ENCODE measurements at regions not wholly inside any gene's neighbourhood (a gene's known extent, or its start where the extent isn't known, plus 50 kb on each side); places are given as distances from the start of the nearest gene placed in this dataset.

DNA sequence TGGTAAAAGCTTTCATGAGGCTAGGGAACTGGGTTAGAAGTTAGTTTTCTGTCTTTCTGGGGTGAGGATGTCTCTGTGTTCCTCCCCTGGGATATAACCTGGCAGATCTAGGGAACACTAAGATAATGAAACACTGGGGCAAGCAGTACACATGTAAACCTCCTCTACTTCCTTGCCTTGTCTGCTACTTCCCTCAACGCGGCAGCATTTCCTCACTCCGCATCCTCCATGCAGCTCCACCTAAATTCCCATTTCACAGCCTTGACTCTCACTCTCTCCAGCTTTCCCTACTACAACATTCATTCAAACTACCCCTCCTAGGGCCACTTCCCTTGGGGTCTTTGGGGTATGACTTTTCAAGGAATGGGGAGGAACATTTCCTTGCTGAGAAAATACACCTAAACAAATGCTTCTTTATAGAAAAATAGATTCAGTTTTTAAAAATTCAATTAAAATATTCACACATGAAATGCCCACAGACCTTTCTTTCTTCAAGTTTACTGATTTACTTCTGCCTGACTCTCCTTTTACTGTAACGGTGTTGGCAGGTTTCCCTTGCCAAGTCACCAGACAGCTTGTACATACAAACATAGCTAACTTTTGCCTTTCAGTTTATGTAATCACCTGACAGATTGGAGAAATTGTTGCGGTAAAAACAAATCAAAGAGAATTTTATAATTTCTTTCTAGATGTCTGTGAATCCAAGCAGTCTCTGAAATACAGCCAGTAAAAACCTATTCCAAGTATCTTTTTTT lies 90.1 kb downstream of the TNFSF18 start:
- intact Hi-C loops (cut with micrococcal nuclease; ENCODE audit: unreplicated experiment) = no loop called here

DNA sequence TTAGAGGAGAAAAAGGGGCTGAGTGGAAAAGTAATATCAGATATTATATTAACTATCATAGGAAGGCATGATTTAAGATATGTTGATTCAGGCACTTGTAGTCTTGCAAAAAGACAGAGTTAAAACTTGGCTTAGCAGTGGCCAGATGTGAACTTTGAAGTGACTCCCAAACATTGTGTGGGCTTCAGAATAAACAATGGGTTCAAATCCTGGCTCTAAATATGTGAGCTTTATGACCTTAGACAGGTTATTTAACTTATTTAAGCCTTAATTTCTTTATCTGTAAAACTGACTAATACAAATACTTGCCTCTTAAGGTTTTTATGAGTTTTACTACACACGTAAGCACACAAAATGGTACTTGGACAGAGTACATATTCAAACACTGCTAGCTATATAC lies 85.9 kb downstream of the TNFSF18 start:
- no peak for DNase-seq (ENCODE audit: low spot score)
- Histone ChIP-seq H3K4me1 (ENCODE audit: insufficient read depth, low read length, poor library complexity, severe bottlenecking) (no peaks in the 10 kb centered on the region), H3K27me3 (replicated peaks; ENCODE audit: insufficient read depth, low read depth, low read length, poor library complexity) (no peaks in the 10 kb centered on the region), H3K4me3 (ENCODE audit: low read depth, low read length, poor library complexity, severe bottlenecking) (no peak overlapping the region), H3K9me3 (ENCODE audit: low read depth, low read length, poor library complexity, severe bottlenecking) (no peaks in the 10 kb centered on the region), H3K27ac (ENCODE audit: low read depth, low read length, poor library complexity, severe bottlenecking) (no peak overlapping the region), H3K36me3 (ENCODE audit: insufficient read depth, low read length, poor library complexity, severe bottlenecking) (no peaks in the 10 kb centered on the region)
- ChIA-PET POLR2A (ENCODE audit: low non-redundant PET) (no interaction called here), CTCF (no interaction called here)
- TF ChIP-seq EZH2 (IDR thresholded peaks at IDR 0.05; ENCODE audit: borderline replicate concordance, low read depth, low read length, poor library complexity, severe bottlenecking) (no peak), CTCF (conservative IDR thresholded peaks at IDR 0.05; ENCODE audit: low read depth, low read length) (no peak)
- no TSS peak for BruUV-seq (replicated peaks)
- intact Hi-C loops (cut with micrococcal nuclease; ENCODE audit: unreplicated experiment) = no loop called here

More for the DNA sequence above, 90.1 kb downstream of the TNFSF18 start:
- POLR2A ChIA-PET (ENCODE audit: low non-redundant PET) = no interaction called here
- TF ChIP-seq EZH2 (IDR thresholded peaks at IDR 0.05; ENCODE audit: borderline replicate concordance, low read depth, low read length, poor library complexity, severe bottlenecking) = no peak
- TF ChIP-seq CTCF (conservative IDR thresholded peaks at IDR 0.05; ENCODE audit: low read depth, low read length) = no peak
- BruUV-seq (replicated peaks) = no TSS peak
- DNase-seq (ENCODE audit: low spot score) = no peak
- Histone ChIP-seq H3K4me3 (ENCODE audit: low read depth, low read length, poor library complexity, severe bottlenecking) (no peak overlapping the region), H3K4me1 (ENCODE audit: insufficient read depth, low read length, poor library complexity, severe bottlenecking) (peaks cover 34% of the 10 kb centered on the region), H3K27me3 (replicated peaks; ENCODE audit: insufficient read depth, low read depth, low read length, poor library complexity) (no peaks in the 10 kb centered on the region), H3K36me3 (ENCODE audit: insufficient read depth, low read length, poor library complexity, severe bottlenecking) (no peaks in the 10 kb centered on the region), H3K9me3 (ENCODE audit: low read depth, low read length, poor library complexity, severe bottlenecking) (no peaks in the 10 kb centered on the region), H3K27ac (ENCODE audit: low read depth, low read length, poor library complexity, severe bottlenecking) (no peak overlapping the region)
- CTCF ChIA-PET = no interaction called here

DNA sequence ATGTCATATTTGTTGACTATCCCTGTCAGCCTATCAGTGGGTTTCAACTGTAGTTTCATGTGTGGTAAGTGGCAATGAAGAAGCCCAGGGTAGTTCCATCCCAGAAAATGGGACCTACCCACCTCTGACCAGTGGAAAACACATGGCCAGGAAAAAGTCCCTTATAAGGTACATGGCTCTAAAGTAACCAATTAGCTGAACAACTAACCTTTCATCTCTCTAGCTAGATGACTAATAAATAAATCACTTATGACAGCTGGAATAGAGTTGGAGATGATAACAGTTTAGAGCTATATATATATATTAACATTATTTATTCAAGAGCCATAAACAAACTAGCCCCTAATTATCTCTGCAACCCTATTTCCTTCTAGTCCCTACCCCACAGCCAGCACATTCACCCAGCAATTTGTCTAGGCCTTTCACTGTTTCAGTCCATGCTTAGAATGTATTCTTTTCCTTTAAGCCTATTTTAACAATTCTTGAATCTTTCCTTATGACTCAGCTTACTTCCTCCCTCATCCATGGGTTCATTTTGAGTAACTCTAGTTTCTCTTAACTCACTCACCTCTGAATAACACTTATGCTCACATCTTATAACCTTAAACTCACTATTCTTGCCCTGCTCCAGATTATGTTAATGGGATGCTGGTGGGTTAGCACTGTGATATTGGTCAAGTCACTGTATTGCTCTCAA lies 83.7 kb downstream of the TNFSF18 start:
- Histone ChIP-seq H3K4me3 (ENCODE audit: low read depth, low read length, poor library complexity, severe bottlenecking) (no peak overlapping the region), H3K4me1 (ENCODE audit: insufficient read depth, low read length, poor library complexity, severe bottlenecking) (no peaks in the 10 kb centered on the region), H3K27me3 (replicated peaks; ENCODE audit: insufficient read depth, low read depth, low read length, poor library complexity) (no peaks in the 10 kb centered on the region), H3K9me3 (ENCODE audit: low read depth, low read length, poor library complexity, severe bottlenecking) (no peaks in the 10 kb centered on the region), H3K27ac (ENCODE audit: low read depth, low read length, poor library complexity, severe bottlenecking) (no peak overlapping the region), H3K36me3 (ENCODE audit: insufficient read depth, low read length, poor library complexity, severe bottlenecking) (no peaks in the 10 kb centered on the region)
- TF ChIP-seq CTCF (conservative IDR thresholded peaks at IDR 0.05; ENCODE audit: low read depth, low read length) (no peak), EZH2 (IDR thresholded peaks at IDR 0.05; ENCODE audit: borderline replicate concordance, low read depth, low read length, poor library complexity, severe bottlenecking) (no peak)
- CTCF ChIA-PET = no interaction called here
- POLR2A ChIA-PET (ENCODE audit: low non-redundant PET) = no interaction called here
- no TSS peak for BruUV-seq (replicated peaks)
- intact Hi-C loops (cut with micrococcal nuclease; ENCODE audit: unreplicated experiment) = no loop called here
- no peak for DNase-seq (ENCODE audit: low spot score)
